Suprapubic skin (tissue), 4 donors: ENCODE measurements at regions not wholly inside any gene's neighbourhood (a gene's known extent, or its start where the extent isn't known, plus 50 kb on each side); places are given as distances from the start of the nearest gene placed in this dataset.

Experiments
- EP300 ChIP-seq: sonication (generic); formaldehyde crosslinking; IDR thresholded peaks from one replicate; pipeline ENCODE4 v1.6.1; 2017; ENCODE audit warnings: antibody characterized with exemption
- POLR2A ChIP-seq, 2 donors: fragments of 450-650 bp; IDR thresholded peaks; one replicate each; pipeline ENCODE4 v1.6.1; 2017; ENCODE audit warnings: antibody characterized with exemption in 2 of 2, mild to moderate bottlenecking in 2 of 2, moderate library complexity in 2 of 2
- POLR2AphosphoS5 ChIP-seq, 3 donors: sonication (generic); formaldehyde crosslinking; IDR thresholded peaks; one replicate each; pipeline ENCODE4 v1.6.1; 2017; ENCODE audit warnings: antibody characterized with exemption in 3 of 3
- TF ChIP-seq, protein P1 (sequence below), 2 donors: fragments of 200-600 bp in 1 of 2; fragments of 450-650 bp in 1 of 2; sonication (generic) in 1 of 2; IDR thresholded peaks; one replicate each; pipeline ENCODE4 v1.5.1; 2016 to 2019; ENCODE audit warnings: antibody characterized with exemption in 2 of 2, mild to moderate bottlenecking in 1 of 2, moderate library complexity in 1 of 2

DNA sequence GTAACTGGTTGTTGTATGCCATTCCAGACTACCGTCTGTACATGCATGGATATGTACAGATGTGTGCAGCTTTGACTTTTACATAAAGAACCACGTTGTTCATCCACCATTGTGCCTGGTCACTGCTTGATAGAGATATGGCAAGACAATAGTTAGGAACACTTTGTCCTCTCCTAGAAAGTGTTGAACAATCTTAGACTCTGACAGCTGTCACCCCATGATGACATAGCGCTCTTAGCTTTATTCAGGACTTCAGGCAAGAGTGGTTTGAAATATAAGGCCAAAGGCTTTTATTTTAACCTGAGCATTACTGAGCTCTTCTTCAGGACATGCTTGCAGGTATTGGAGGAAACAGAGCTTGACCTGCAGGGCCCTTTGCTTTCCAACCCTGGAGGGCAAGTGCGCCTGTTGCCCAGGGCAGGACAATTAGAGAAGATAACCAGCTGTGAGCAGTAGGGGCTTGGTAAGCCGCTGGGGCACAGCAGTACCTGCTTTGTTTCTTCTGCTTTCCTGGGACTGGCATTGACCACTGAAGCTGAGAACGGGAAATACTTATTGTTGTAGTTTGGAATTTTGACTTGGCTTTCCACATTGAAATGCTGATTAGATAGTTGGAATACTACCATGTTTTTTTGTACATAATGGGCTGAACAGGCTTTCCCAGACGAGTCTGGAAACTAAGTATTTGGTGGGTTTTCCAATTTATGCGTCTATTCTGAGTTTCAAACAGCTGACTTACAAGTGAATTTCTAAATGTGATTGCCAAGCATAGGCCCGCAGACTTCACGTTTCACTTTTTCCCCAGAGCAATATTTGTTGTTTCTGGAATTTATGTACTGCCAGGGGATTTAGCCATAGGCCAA lies 51.1 kb downstream of the GARRE1 start:
- TF ChIP-seq, protein P1, sequence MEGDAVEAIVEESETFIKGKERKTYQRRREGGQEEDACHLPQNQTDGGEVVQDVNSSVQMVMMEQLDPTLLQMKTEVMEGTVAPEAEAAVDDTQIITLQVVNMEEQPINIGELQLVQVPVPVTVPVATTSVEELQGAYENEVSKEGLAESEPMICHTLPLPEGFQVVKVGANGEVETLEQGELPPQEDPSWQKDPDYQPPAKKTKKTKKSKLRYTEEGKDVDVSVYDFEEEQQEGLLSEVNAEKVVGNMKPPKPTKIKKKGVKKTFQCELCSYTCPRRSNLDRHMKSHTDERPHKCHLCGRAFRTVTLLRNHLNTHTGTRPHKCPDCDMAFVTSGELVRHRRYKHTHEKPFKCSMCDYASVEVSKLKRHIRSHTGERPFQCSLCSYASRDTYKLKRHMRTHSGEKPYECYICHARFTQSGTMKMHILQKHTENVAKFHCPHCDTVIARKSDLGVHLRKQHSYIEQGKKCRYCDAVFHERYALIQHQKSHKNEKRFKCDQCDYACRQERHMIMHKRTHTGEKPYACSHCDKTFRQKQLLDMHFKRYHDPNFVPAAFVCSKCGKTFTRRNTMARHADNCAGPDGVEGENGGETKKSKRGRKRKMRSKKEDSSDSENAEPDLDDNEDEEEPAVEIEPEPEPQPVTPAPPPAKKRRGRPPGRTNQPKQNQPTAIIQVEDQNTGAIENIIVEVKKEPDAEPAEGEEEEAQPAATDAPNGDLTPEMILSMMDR (IDR thresholded peaks at IDR 0.05) = no peak
- no peak for TF ChIP-seq POLR2AphosphoS5 (IDR thresholded peaks at IDR 0.05)
- no peak for TF ChIP-seq POLR2A (IDR thresholded peaks at IDR 0.05)
- TF ChIP-seq EP300 = no peak
